Common myeloid progenitor, CD34-positive (primary cell): ENCODE measurements at regions not wholly inside any gene's neighbourhood (a gene's known extent, or its start where the extent isn't known, plus 50 kb on each side); places are given as distances from the start of the nearest gene placed in this dataset.
"Not testable (repeated sequence)": the region's sequence is repeated elsewhere in the genome, so short reads cannot be mapped to it uniquely, and the experiment has no call there.

Experiments
- CTCF ChIA-PET: fragments of 350-600 bp; sonication (Branson Sonifier 250); formaldehyde crosslinking; loops from one replicate; lab custom pipeline; 2021; ENCODE audit warnings: antibody characterized with exemption; lab: Charles Lee
- POLR2A ChIA-PET: fragments of 350-600 bp; sonication (Branson Sonifier 250); formaldehyde crosslinking; loops from one replicate; lab custom pipeline; 2021; ENCODE audit warnings: antibody characterized with exemption; lab: Charles Lee
- DNase-seq, 3 donors: peaks; one replicate each; pipeline versions ENCODE4 v3.0.0 to v3.0.0-alpha.2; 2013
- H3K27ac ChIP-seq, 2 experiments: 1 replicate in 1 of 2; 2 replicates in 1 of 2; pipeline ENCODE4 v1.7.0; 2013; ENCODE audit warnings: inconsistent platforms in 2 of 2, low read length in 2 of 2, mild to moderate bottlenecking in 2 of 2, low read depth in 1 of 2, moderate library complexity in 1 of 2; ENCODE audit not compliant: severe bottlenecking in 2 of 2, insufficient read depth in 1 of 2, poor library complexity in 1 of 2
- H3K27me3 ChIP-seq, 5 experiments: replicated peaks in 2 of 5; 1 replicate in 3 of 5; 2 replicates in 2 of 5; pipeline versions ENCODE4 v1.6.1 to v1.7.0; 2013; ENCODE audit warnings: low read length in 4 of 5, mild to moderate bottlenecking in 2 of 5, moderate library complexity in 2 of 5, inconsistent platforms in 1 of 5; ENCODE audit not compliant: insufficient read depth in 5 of 5, control insufficient read depth in 4 of 5
- H3K36me3 ChIP-seq, 4 experiments: 1 replicate in 2 of 4; 2 replicates in 2 of 4; pipeline versions ENCODE4 v1.6.1 to v1.7.0; 2013; ENCODE audit warnings: low read length in 3 of 4, control low read depth in 1 of 4, mild to moderate bottlenecking in 1 of 4; ENCODE audit not compliant: control insufficient read depth in 4 of 4, insufficient read depth in 4 of 4
- H3K4me1 ChIP-seq, 4 experiments: 1 replicate in 3 of 4; 2 replicates in 1 of 4; pipeline versions ENCODE4 v1.6.1 to v1.7.1; 2013; ENCODE audit warnings: low read length in 3 of 4, mild to moderate bottlenecking in 3 of 4, control low read depth in 1 of 4, inconsistent platforms in 1 of 4, moderate library complexity in 1 of 4; ENCODE audit not compliant: control insufficient read depth in 4 of 4, insufficient read depth in 4 of 4; ENCODE audit errors: control extremely low read depth in 1 of 4
- H3K4me3 ChIP-seq, 7 experiments: 1 replicate in 4 of 7; 2 replicates in 3 of 7; pipeline versions ENCODE4 v1.5.1 to v1.7.0; 2013; ENCODE audit warnings: mild to moderate bottlenecking in 7 of 7, low read length in 6 of 7, moderate library complexity in 6 of 7, inconsistent platforms in 2 of 7, low read depth in 2 of 7, control low read depth in 1 of 7; ENCODE audit not compliant: insufficient read depth in 4 of 7, control insufficient read depth in 1 of 7; ENCODE audit errors: extremely low read depth in 1 of 7
- H3K9me3 ChIP-seq, 5 experiments: 1 replicate in 4 of 5; 2 replicates in 1 of 5; pipeline versions ENCODE4 v1.6.1 to v1.7.1; 2013; ENCODE audit warnings: low read length in 4 of 5, mild to moderate bottlenecking in 2 of 5, inconsistent platforms in 1 of 5, low read depth in 1 of 5, moderate library complexity in 1 of 5; ENCODE audit not compliant: control insufficient read depth in 4 of 5, insufficient read depth in 2 of 5; ENCODE audit errors: control extremely low read depth in 1 of 5
- WGBS: methylation state at CpG from one replicate; pipeline ENCODE4 v1.1.5; 2013; ENCODE audit not compliant: insufficient coverage; 5-methylcytosine and 5-hydroxymethylcytosine counted together

DNA sequence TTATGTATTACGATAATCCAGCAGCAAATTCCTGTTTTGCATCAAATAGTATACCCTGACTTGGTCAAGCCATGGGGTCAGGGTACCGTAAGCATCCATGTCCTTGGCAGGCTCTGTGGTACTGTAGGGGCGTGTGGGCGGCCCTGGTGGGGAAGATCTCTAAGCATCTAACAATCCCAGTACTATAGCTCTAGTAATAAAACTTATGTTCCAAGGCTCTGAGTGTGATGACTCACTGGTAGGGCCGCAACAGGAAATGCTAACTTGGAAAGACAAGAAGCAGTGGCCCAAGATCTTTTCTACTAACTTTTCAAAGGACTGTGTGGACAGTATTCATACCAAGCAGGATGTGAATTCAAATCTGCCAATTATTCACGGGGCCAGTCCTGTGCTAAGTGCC lies 63.8 kb downstream of the CLEC18A start:
- H3K27ac ChIP-seq, POLR2A ChIA-PET, H3K4me3 ChIP-seq, H3K9me3 ChIP-seq, H3K27me3 ChIP-seq, CTCF ChIA-PET, H3K4me1 ChIP-seq, DNase-seq: not testable (repeated sequence)
- 100% methylated on average over 1 of the region's 6 CpGs for WGBS
- H3K36me3 ChIP-seq: peaks cover 0 to 14% (median 3%) of the 10 kb centered on the region in 4 experiments

- peaks cover 0 to 14% (median 5%) of the 10 kb centered on the region in 4 experiments for H3K36me3 ChIP-seq
- H3K4me1 ChIP-seq, DNase-seq, H3K9me3 ChIP-seq, H3K4me3 ChIP-seq, H3K27me3 ChIP-seq, CTCF ChIA-PET, H3K27ac ChIP-seq, POLR2A ChIA-PET: not testable (repeated sequence)
- WGBS: 67% methylated on average over 2 of the region's 5 CpGs
These were observed 65.6 kb downstream of the CLEC18A start for GRCh38 chr16:70016751-70017150.

DNA sequence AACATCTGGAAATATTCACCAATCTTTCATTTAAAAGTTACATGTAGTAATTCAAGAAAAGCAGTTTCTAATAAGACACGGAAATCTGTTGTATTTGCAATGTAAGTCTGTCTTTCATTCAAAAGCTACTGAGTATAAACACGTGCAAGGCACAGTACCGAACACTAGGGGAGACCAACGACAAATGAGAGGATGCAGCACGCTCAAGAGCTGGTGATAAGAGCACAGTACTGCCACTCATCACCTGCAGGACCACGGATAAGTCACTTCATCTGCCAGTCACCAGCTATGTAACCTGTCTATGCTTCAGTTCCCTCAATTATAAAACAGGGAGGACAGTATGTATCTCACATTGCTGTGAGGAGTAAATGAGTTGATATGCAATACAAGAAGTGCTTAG lies 67.1 kb downstream of the CLEC18A start:
- Histone ChIP-seq H3K27ac (no peak overlapping the region), H3K9me3 (no peaks in the 10 kb centered on the region), H3K4me3 (no peak overlapping the region), H3K36me3 (peaks cover 0 to 18% (median 5%) of the 10 kb centered on the region in 4 experiments), H3K4me1 (no peaks in the 10 kb centered on the region), H3K27me3 (no peaks in the 10 kb centered on the region)
- CTCF ChIA-PET: no interaction called here
- 16% methylated on average over 3 of the region's 6 CpGs for WGBS
- POLR2A ChIA-PET: no interaction called here
- peak; percentile 59 to 94 (median 86) for DNase-seq

DNA sequence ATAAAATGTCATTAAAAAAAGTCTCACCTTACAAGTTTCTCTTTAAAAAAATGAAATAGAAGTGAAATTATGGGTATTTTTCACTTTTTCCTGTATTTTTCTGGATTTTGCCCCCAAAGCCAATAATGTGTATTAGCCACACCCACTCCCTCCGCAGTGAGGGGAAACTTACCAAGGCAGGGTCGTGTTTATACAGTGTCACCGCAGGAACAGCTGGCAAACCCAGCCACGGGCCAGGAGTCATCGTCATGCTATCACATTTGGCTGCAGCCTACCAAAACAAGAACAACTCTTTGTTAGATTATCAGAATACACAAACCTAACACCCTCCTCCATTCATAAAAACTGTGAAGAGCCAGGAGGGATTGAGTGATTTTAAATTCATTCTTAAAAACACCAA lies 72.1 kb downstream of the CLEC18A start:
- 100% methylated on average over 1 of the region's 5 CpGs for WGBS
- POLR2A ChIA-PET: not testable (repeated sequence)

DNA sequence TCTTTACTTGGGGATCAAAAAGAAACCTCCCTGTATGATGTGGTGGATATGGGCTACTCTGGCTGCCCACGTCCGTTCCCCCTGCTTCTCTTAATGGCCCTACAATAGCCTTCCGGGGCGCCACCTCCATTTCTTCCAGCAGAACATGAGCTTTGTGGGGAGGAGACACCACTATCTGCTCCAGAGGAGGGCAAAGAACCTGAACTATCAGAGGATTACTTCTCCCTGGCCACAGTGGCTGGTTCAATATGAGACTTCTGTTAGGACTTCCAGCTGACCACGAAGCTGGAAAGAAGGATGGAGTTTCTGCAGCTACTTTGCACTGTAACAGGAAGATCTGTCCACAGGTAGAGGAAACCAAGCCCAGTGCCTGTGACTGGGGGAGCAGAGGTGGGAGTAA lies 72.8 kb downstream of the CLEC18A start:
- H3K4me3 ChIP-seq, CTCF ChIA-PET, DNase-seq, H3K27ac ChIP-seq, POLR2A ChIA-PET, H3K27me3 ChIP-seq, H3K9me3 ChIP-seq, H3K4me1 ChIP-seq: not testable (repeated sequence)
- 95% methylated on average over 4 of the region's 5 CpGs for WGBS
- peaks cover 2 to 18% (median 5%) of the 10 kb centered on the region in 4 experiments for H3K36me3 ChIP-seq

More for the DNA sequence above, 72.1 kb downstream of the CLEC18A start:
- H3K9me3 ChIP-seq, H3K27me3 ChIP-seq, H3K4me3 ChIP-seq, CTCF ChIA-PET, H3K27ac ChIP-seq, H3K4me1 ChIP-seq, DNase-seq: not testable (repeated sequence)
- peaks cover 2 to 18% (median 5%) of the 10 kb centered on the region in 4 experiments for H3K36me3 ChIP-seq

GRCh38 chr16:70026165-70026854 lies 75.2 kb downstream of the CLEC18A start:
- Histone ChIP-seq H3K36me3 (peaks cover under 1 to 16% (median 7%) of the 10 kb centered on the region in 4 experiments), H3K27ac (peak overlapping the region in 1 of 2 experiments; percentile 34)
- WGBS: 10% methylated on average over 2 of the region's 8 CpGs
- CTCF ChIA-PET, H3K27me3 ChIP-seq, H3K9me3 ChIP-seq, H3K4me1 ChIP-seq, H3K4me3 ChIP-seq: not testable (repeated sequence)
- POLR2A ChIA-PET: interaction anchor here (0.6 kb wide), 1 partner anchor 45 kb away, joined by 3 read pairs; no protein-coding TSS in a partner anchor
- peak; percentile 84 to 95 (median 93) for DNase-seq

DNA sequence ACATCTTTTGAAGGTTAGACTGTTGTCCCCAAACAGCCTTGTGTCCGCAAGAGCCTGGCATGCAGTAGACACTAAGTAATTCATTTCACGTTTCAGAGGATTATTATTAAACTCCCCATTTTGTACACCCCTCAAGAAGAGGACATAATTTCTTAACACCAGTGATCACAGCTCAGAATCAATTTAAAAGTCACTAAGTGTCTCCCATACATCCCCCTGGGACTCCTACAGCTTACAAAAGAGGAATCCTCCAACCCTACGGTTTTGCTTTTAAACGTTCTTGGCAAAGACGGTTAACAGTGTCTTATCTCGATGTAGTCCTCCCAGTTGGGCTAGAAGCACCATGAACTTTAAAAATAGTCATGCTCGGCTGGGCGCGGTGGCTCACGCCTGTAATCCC lies 81.2 kb upstream of the PDPR start:
- H3K36me3 ChIP-seq, H3K27ac ChIP-seq, H3K4me1 ChIP-seq, H3K27me3 ChIP-seq, H3K4me3 ChIP-seq, H3K9me3 ChIP-seq, DNase-seq, CTCF ChIA-PET, POLR2A ChIA-PET: not testable (repeated sequence)
- 100% methylated on average over 4 of the region's 10 CpGs for WGBS
